ENCODE measurements at regions not wholly inside any gene's neighbourhood (a gene's known extent, or its start where the extent isn't known, plus 50 kb on each side); places are given as distances from the start of the nearest gene placed in this dataset.

GRCh38 chr5:121264605-121265004 lies 587.1 kb upstream of the FTMT start:
- FAIRE-seq (no peak), ATAC-seq (no peak)
- in situ Hi-C loops (cut with HindIII; ENCODE audit: extremely low pct_ligation_motif_present, low pct_unique_long_range_greater_than_20kb), result no loop called here

More at GRCh38 chr5:121264605-121265004, 587.1 kb upstream of the FTMT start:
- no peak overlapping the region for H3K27ac ChIP-seq (ENCODE audit: extremely low read length, insufficient read depth, low read length)
- intact Hi-C loops (cut with micrococcal nuclease; ENCODE audit: unreplicated experiment), result no loop called here
- no peaks in the 10 kb centered on the region for H3K4me1 ChIP-seq (ENCODE audit: insufficient read depth, low read length)
- no peak overlapping the region for H3K4me3 ChIP-seq (replicated peaks in 1 of 3; ENCODE audit: insufficient read depth in 1 of 3, low read depth in 2 of 3, low read length in 3 of 3)
- H3K9ac ChIP-seq (ENCODE audit: insufficient read depth, low read depth, low read length), result no peak overlapping the region
- no peak overlapping the region for H3K4me2 ChIP-seq (ENCODE audit: low read depth, low read length)
- no peaks in the 10 kb centered on the region for H3K36me3 ChIP-seq (replicated peaks in 1 of 2; ENCODE audit: control insufficient read depth in 1 of 2, insufficient read depth in 2 of 2, low read length in 2 of 2)
- DNase-seq (ENCODE audit: low spot score), result no peak
- no peaks in the 10 kb centered on the region for H3K27me3 ChIP-seq (ENCODE audit: control insufficient read depth in 1 of 2, insufficient read depth in 2 of 2, low read length in 2 of 2)
- peaks cover 19% of the 10 kb centered on the region for H3K9me3 ChIP-seq (ENCODE audit: low read length)
- TF ChIP-seq ZNF281 (CRISPR knock-in tag; IDR thresholded peaks at IDR 0.05; ENCODE audit: borderline replicate concordance) (no peak), ZNF891 (CRISPR knock-in tag; IDR thresholded peaks at IDR 0.05) (no peak), ZNF710 (CRISPR knock-in tag; IDR thresholded peaks at IDR 0.05; ENCODE audit: borderline replicate concordance) (no peak), ZNF784 (CRISPR knock-in tag; IDR thresholded peaks at IDR 0.05; ENCODE audit: borderline replicate concordance) (no peak), ZNF546 (CRISPR knock-in tag; conservative IDR thresholded peaks at IDR 0.05) (no peak), MXD4 (CRISPR knock-in tag; IDR thresholded peaks at IDR 0.05) (no peak), ZNF335 (CRISPR knock-in tag; IDR thresholded peaks at IDR 0.05) (no peak), DNMT3B (CRISPR knock-in tag; conservative IDR thresholded peaks at IDR 0.05) (no peak)
- TF ChIP-seq, protein P1, sequence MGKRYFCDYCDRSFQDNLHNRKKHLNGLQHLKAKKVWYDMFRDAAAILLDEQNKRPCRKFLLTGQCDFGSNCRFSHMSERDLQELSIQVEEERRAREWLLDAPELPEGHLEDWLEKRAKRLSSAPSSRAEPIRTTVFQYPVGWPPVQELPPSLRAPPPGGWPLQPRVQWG (CRISPR knock-in tag; IDR thresholded peaks at IDR 0.05; ENCODE audit: borderline replicate concordance, low read depth), result no peak
- BruUV-seq (replicated peaks), result no TSS peak
- H4K20me1 ChIP-seq (ENCODE audit: insufficient read depth, low read length), result no peaks in the 10 kb centered on the region
- POLR2A ChIA-PET, result no interaction called here
- no peaks in the 10 kb centered on the region for H3K79me2 ChIP-seq (ENCODE audit: insufficient read depth, low read length)
- CTCF ChIA-PET (ENCODE audit: low intra/inter-chr PET ratio, low total read pairs), result no interaction called here
- WGBS (ENCODE audit: low lambda C conversion rate), result 6% methylated on average over 3 of the region's 3 CpGs
- H2AFZ ChIP-seq (ENCODE audit: low read length), result no peak overlapping the region
